ENCODE measurements at regions not wholly inside any gene's neighbourhood (a gene's known extent, or its start where the extent isn't known, plus 50 kb on each side); places are given as distances from the start of the nearest gene placed in this dataset.

DNA sequence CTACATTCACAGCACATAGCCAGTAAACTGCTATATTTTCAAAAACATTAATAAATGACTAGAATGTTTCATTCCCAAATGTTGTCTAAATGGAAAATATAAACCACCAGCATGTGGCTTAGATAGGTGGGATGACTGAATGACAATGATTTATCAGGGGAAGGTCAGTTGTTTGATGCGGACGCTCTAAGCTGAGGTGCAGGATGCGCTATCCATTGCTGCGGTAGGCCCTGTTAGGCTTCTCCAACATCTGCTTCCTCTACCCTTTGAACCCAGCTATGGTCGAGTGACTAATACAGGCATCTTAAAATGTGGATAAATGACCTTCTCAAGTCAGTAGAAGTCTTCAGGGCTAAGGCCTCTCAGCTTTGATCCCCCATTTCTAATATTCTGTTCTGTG is 584.2 kb downstream of the CMPK2 start:
- DNase-seq (ENCODE audit: low read depth in 2 of 2): no peak

- no peak for DNase-seq (ENCODE audit: low read depth in 2 of 2)
Measured at GRCh38 chr2:6283259-6283658, 582.4 kb downstream of the CMPK2 start.

- no peak for DNase-seq (ENCODE audit: low read depth in 2 of 2)
Measured at GRCh38 chr2:6287406-6287805, 578.3 kb downstream of the CMPK2 start.

DNA sequence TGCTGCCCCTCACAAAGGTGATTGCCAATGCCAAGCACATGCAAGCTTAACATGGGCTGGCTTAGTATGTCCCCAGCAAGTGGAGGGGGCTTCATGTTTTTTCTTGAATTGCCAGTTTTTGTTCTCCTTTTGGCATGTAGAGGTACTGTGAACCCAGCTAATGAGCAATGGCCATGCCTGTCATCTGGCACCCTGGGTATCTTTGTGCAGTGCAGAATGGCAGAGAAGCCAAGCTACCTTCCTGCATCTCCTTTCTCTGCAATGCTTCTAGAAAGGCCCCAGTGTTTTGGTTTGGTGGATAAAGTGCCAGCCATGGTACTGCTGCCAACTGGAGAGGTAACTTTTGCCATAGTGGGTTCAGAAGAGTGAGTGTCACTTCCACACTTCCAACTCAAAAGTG is 576.9 kb downstream of the CMPK2 start:
- DNase-seq (ENCODE audit: low read depth in 2 of 2): no peak

DNA sequence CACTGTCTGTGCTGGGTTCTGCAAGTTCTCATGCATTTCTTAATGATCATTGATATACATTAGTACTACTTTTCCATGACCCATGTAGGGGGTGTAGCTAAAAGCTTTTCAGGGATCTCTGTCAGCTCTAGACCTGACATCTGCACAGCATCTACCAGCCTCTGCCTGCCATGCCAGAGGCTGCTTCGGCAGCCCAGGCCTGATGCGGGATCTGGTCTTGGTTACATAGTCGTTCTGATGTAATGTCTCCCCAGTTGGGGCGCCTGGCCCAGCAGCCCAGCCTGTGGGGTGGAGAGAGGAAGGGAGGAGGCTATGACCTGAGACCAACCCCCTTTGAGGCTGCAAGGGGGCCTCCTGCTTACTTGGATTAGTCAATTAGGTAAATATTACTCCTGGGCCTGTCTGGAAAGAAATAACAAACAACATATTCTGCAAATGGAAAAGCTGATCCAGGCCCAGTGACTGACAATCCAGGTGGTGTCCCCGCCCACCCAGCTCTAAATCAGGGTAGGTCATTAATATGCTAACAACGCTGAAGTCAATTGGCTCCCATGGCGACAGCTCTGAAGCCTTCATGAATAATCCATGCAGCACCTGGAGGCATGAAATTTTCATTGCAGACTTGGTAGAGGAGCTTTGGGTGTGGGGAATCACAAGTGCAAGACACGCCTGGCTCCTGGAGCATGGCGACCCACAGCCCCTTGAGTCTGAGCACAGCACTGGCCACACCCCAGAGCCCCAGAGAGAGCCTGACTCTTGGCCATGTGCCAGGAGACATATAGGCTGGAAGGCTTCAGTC is 575.3 kb downstream of the CMPK2 start:
- no peak for DNase-seq (ENCODE audit: low read depth in 2 of 2)

GRCh38 chr2:6294791-6295190 is 570.9 kb downstream of the CMPK2 start:
- no peak for DNase-seq (ENCODE audit: low read depth in 2 of 2)

GRCh38 chr2:6297238-6297637 is 568.5 kb downstream of the CMPK2 start:
- no peak for DNase-seq (ENCODE audit: low read depth in 2 of 2)

DNA sequence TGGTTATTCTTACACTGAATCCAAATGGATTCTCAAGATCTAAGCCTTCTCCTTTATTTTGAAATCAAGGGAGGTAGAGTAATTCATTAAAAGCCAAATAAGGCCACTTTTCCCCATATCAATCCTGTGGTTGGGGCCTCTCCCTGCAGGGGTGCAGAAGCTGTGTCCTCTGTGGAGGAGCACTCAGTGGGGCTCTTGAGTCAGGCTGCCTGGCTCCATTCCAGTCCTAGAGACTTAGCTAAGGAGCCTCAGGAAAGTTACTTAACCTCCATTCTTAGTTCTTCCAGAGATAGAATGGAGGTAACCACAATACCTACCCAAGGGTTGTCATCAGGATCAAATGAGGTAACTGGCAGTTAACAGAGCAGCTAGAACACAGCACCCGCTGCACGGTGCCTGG is 564.3 kb downstream of the CMPK2 start:
- DNase-seq (ENCODE audit: low read depth in 2 of 2): no peak

DNA sequence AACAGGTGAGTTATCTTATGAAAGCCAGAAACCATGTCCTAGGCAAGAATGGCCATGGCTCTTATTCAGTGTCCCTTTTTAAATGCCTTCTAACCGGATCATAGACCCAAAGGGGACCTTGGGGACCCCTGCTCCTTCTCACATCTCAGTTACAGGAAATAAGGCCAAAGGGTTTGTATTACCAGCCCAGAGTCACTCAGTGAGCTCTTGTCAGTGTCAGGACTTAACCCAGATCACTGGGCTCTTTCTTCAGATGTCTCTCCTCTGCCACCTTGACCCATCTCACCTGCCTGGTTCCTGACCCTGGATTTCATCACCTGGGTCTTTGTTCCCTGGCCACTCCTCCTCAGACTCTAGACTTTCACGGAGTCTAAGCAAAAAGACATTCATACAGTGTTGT is 556.7 kb downstream of the CMPK2 start:
- no peak for DNase-seq (ENCODE audit: low read depth in 2 of 2)

DNA sequence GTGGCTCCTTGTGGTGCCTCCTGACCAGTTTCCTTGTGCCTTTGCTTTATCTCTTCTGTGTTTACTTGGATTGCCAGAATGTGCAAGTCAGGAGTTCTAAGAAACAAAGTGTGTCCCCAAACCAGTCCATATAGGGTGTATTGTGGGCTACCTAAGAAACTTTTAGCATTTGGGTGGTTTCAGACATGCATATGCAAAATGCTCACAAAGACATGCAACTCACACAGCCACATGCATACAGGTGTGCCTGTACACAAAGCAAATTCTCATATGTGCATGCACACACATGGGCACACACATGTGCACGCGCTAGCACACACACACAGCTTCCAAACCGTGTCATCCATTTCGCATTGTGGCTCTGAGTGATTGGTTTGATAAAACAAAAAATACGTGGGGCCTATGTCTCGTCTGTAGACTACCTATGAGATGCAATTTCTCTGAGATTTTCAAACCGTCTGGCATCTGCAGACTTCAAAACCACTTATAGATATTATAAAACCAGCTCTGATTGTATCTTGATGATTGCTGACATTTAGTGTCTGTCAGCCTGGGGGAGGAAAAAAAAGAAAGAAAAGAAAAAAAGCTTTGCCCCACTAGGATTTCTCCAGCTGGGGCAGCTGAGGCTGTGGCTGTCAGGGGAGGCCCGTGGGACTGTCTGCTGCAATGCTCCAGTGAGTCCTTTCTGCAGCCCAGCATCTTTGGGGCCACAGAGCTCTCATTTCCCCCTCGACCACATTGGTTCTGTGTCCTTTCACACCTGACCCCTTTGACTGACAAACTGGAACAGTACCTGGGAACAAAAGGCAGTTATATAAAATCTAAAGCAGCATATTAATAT is 556.1 kb downstream of the CMPK2 start:
- no peak for DNase-seq (ENCODE audit: low read depth in 2 of 2)

GRCh38 chr2:6310256-6311215 is 555.2 kb downstream of the CMPK2 start:
- DNase-seq (ENCODE audit: low read depth in 2 of 2): no peak

- no peak for DNase-seq (ENCODE audit: low read depth in 2 of 2)
Measured at GRCh38 chr2:6312367-6312766, 553.3 kb downstream of the CMPK2 start.

DNA sequence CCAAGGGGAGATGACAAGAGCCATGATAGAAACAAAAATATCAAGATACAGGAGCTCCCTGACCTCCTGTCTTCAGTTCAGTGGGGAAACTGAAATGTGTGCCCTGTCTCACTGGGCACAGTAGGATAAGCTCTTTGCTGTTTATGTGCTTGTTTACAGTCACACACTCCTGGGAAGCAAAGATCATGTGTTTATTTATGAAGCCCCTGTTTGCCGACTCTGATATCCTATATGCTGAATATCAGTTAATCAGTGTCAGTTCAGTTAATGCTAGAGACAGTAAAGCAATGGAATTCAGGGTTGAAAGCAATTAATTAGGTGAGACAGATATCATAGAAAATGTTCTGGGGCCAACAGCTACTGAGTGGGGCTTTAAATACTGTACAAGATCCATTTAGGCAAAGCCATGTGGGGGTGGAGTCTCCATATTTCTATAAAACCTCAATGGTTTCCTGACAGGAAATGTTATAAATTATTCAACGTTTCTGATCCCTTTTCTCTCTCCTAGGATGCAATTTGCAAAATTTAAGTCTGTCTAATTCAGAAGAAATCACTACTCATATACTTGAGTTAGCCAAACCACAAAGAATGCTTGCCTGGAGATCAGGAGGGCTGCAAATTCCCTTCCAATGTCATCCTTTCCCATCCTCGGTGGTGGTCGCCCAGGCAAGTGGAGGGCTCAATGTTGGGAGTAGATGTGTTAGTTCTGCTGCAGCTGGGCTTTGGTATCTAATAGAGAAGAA is 551.3 kb downstream of the CMPK2 start:
- no peak for DNase-seq (ENCODE audit: low read depth in 2 of 2)

DNA sequence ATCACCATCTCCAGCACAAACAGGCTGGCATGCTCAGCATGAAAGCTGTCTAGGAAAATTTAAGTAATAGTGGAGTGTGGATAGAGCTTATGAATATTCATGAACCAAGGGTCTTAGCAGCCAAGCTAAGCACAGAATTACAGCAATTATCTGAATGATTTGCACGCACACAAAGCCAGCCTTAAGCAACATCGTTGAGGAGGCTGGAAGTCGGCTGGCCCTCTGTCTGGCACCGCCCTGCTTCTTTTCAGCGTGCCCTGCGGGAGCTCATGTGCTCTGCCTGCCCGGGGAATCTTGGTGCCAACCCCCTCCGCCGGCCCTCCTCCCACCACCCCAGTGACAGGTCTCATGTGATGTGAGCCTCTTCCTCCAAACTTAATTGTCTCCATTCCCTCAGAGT is 540.1 kb downstream of the CMPK2 start:
- DNase-seq (ENCODE audit: low read depth in 2 of 2): no peak

DNA sequence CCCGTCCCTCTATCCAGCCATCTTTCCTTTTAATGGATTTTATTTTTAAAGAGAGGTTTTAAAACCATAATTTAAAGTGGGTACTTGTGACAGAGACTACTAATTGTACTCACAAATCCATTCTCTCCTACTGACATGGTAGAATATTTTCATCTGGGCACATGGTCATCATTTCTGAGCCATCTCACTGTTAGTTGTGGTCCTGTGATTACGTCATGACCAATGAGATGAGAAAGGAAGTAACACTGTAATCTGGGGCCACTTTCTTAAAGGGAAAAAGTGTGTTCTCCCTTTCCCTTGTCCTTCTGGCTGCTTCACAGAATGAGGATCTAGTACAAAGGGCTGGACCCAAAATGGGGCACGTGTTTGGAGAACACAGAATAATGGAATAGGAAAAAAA is 538.7 kb downstream of the CMPK2 start:
- no peak for DNase-seq (ENCODE audit: low read depth in 2 of 2)

- no peak for DNase-seq (ENCODE audit: low read depth in 2 of 2)
Measured at GRCh38 chr2:6336752-6337471, 528.8 kb downstream of the CMPK2 start.

- DNase-seq (ENCODE audit: low read depth in 2 of 2): no peak
Measured at GRCh38 chr2:6337472-6337820, 528.3 kb downstream of the CMPK2 start.

GRCh38 chr2:6341588-6342129 is 524.0 kb downstream of the CMPK2 start:
- DNase-seq (ENCODE audit: low read depth in 2 of 2): no peak

GRCh38 chr2:6342273-6342920 is 523.3 kb downstream of the CMPK2 start:
- DNase-seq (ENCODE audit: low read depth in 2 of 2): no peak

DNA sequence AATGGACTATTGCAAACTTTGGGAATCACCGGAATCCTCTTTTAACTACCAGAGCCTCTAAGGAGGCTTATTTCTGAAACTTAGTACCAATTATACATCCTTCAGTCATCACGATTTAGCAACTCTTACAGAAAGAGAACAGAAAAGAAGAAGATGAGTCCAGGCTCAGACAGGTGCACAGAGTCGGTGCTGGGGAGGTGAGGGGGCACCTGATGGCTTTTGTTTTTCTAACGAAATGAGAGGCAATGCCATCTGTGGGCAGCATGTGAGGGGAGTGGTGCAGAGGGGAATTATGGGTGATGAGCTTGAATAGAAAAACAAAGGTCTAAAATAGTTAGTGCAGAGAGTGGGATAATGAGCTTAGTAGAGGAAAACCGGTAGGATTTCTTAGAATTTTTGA is 522.6 kb downstream of the CMPK2 start:
- DNase-seq (ENCODE audit: low read depth in 2 of 2): no peak
